HL-60 (cell line): ENCODE measurements at regions not wholly inside any gene's neighbourhood (a gene's known extent, or its start where the extent isn't known, plus 50 kb on each side); places are given as distances from the start of the nearest gene placed in this dataset.

ENCODE experiments used
- GABPA ChIP-seq: IDR thresholded peaks from 2 replicates; pipeline ENCODE4 v1.6.1; 2012; ENCODE audit warnings: low read depth
- POLR2AphosphoS5 ChIP-seq: IDR thresholded peaks from 2 replicates; pipeline ENCODE4 v1.6.1; 2012; ENCODE audit warnings: low read depth
- SPI1 ChIP-seq: IDR thresholded peaks from 2 replicates; pipeline ENCODE4 v1.6.1; 2012; ENCODE audit warnings: low read depth, mild to moderate bottlenecking, borderline replicate concordance
- TF ChIP-seq, protein P1 (sequence below): IDR thresholded peaks from one replicate; pipeline ENCODE4 v1.5.1; 2011; ENCODE audit warnings: low read length, control low read depth, inconsistent platforms; ENCODE audit not compliant: insufficient read depth
- TF ChIP-seq, protein P2 (sequence below): IDR thresholded peaks from 2 replicates; pipeline ENCODE4 v1.6.1; 2012; ENCODE audit warnings: low read depth; ENCODE audit not compliant: insufficient replicate concordance

DNA sequence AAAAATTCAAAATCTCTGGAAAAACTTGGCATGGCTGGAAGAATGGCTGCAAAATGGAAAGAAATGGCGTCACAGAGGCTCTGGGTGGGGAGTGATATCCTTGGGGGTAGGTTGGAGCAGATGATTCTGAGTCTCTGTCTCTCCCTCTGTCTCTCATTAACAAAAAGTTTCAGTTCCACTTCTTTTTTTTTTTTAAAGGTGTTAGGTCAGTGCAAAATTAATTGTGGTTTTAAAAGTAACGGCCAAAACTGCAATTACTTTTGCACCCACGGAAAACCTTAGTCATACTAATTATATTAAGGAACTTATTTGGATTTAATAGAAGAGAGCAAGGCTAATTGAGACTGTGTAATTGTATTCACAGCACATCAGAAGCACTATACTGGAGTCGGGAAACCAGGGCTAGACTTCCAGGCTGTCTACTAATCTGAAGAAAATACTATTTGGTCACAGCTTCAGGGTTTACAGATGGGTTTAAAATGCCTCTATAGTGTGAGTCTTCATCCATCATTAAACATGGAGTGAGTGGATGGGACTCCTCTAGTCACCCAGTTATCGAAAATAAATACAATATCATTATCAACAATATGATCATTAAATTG lies 289.1 kb upstream of the PLD5 start:
- TF ChIP-seq, protein P1, sequence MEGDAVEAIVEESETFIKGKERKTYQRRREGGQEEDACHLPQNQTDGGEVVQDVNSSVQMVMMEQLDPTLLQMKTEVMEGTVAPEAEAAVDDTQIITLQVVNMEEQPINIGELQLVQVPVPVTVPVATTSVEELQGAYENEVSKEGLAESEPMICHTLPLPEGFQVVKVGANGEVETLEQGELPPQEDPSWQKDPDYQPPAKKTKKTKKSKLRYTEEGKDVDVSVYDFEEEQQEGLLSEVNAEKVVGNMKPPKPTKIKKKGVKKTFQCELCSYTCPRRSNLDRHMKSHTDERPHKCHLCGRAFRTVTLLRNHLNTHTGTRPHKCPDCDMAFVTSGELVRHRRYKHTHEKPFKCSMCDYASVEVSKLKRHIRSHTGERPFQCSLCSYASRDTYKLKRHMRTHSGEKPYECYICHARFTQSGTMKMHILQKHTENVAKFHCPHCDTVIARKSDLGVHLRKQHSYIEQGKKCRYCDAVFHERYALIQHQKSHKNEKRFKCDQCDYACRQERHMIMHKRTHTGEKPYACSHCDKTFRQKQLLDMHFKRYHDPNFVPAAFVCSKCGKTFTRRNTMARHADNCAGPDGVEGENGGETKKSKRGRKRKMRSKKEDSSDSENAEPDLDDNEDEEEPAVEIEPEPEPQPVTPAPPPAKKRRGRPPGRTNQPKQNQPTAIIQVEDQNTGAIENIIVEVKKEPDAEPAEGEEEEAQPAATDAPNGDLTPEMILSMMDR = no peak
- TF ChIP-seq, protein P2, sequence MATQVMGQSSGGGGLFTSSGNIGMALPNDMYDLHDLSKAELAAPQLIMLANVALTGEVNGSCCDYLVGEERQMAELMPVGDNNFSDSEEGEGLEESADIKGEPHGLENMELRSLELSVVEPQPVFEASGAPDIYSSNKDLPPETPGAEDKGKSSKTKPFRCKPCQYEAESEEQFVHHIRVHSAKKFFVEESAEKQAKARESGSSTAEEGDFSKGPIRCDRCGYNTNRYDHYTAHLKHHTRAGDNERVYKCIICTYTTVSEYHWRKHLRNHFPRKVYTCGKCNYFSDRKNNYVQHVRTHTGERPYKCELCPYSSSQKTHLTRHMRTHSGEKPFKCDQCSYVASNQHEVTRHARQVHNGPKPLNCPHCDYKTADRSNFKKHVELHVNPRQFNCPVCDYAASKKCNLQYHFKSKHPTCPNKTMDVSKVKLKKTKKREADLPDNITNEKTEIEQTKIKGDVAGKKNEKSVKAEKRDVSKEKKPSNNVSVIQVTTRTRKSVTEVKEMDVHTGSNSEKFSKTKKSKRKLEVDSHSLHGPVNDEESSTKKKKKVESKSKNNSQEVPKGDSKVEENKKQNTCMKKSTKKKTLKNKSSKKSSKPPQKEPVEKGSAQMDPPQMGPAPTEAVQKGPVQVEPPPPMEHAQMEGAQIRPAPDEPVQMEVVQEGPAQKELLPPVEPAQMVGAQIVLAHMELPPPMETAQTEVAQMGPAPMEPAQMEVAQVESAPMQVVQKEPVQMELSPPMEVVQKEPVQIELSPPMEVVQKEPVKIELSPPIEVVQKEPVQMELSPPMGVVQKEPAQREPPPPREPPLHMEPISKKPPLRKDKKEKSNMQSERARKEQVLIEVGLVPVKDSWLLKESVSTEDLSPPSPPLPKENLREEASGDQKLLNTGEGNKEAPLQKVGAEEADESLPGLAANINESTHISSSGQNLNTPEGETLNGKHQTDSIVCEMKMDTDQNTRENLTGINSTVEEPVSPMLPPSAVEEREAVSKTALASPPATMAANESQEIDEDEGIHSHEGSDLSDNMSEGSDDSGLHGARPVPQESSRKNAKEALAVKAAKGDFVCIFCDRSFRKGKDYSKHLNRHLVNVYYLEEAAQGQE = no peak
- TF ChIP-seq POLR2AphosphoS5 (no peak), SPI1 (no peak), GABPA (no peak)
